ENCODE measurements at regions not wholly inside any gene's neighbourhood (a gene's known extent, or its start where the extent isn't known, plus 50 kb on each side); places are given as distances from the start of the nearest gene placed in this dataset.
"Not testable (repeated sequence)": the region's sequence is repeated elsewhere in the genome, so short reads cannot be mapped to it uniquely, and the experiment has no call there.

- TF ChIP-seq RXRA (IDR thresholded peaks at IDR 0.05; ENCODE audit: borderline replicate concordance, low read depth) (no peak), MEF2A (IDR thresholded peaks at IDR 0.05; ENCODE audit: borderline replicate concordance, low read depth) (no peak), GATA2 (CRISPR knock-in tag; IDR thresholded peaks at IDR 0.05) (no peak), SIN3A (IDR thresholded peaks at IDR 0.05; ENCODE audit: borderline replicate concordance, low read depth, low read length) (no peak), EZH2phosphoT487 (IDR thresholded peaks at IDR 0.05; ENCODE audit: borderline replicate concordance, low read depth) (no peak), NFIC (IDR thresholded peaks at IDR 0.05; ENCODE audit: borderline replicate concordance) (no peak), GABPA (IDR thresholded peaks at IDR 0.05; ENCODE audit: low read depth) (no peak), CHD2 (IDR thresholded peaks at IDR 0.05; ENCODE audit: low read length, partially characterized antibody) (no peak), MXI1 (IDR thresholded peaks at IDR 0.05; ENCODE audit: low read depth, low read length) (no peak), RCOR1 (IDR thresholded peaks at IDR 0.05; ENCODE audit: low read length) (no peak)
Observed at GRCh38 chr20:5662769-5663168, 52.0 kb upstream of the GPCPD1 start (continued).

- H2AFZ ChIP-seq (ENCODE audit: low read depth); H3K27me3 ChIP-seq (ENCODE audit: insufficient read depth); H3K27ac ChIP-seq (ENCODE audit: low read depth in 2 of 2, low read length in 1 of 2); H3K9me3 ChIP-seq; H3K9ac ChIP-seq; H4K20me1 ChIP-seq (ENCODE audit: insufficient read depth); H3K36me3 ChIP-seq (replicated peaks in 1 of 2; ENCODE audit: control insufficient read depth in 1 of 2, insufficient read depth in 2 of 2, low read length in 1 of 2); H3K79me2 ChIP-seq (ENCODE audit: insufficient read depth); H3F3A ChIP-seq (replicated peaks; ENCODE audit: insufficient read depth); H3K9me2 ChIP-seq; DNase-seq; H3K4me2 ChIP-seq; H3K4me3 ChIP-seq (ENCODE audit: low read depth in 2 of 2, low read length in 1 of 2); CTCF ChIA-PET; POLR2A ChIA-PET: not testable (repeated sequence)
- WGBS (ENCODE audit: low lambda C conversion rate) = 96% methylated on average over 8 of the region's 8 CpGs
- H3K4me1 ChIP-seq (ENCODE audit: control insufficient read depth in 1 of 2, insufficient read depth in 2 of 2, low read depth in 1 of 2, low read length in 1 of 2) = peaks cover 9 to 26% of the 10 kb centered on the region in 2 experiments; a peak in 2 of 4 replicates
Observed at GRCh38 chr20:5660756-5661155, 50.0 kb upstream of the GPCPD1 start.

All from SK-N-SH (cell line).